ENCODE measurements at regions not wholly inside any gene's neighbourhood (a gene's known extent, or its start where the extent isn't known, plus 50 kb on each side); places are given as distances from the start of the nearest gene placed in this dataset.

- Mint-ChIP-seq H3K36me3 (ENCODE audit: insufficient read depth in 1 of 3, low read depth in 3 of 3) (no peaks in the 10 kb centered on the region; a peak in 1 of 7 replicates), H3K4me1 (peaks cover 11 to 13% of the 10 kb centered on the region in 2 experiments), H3K4me3 (no peak overlapping the region), H3K9me3 (no peaks in the 10 kb centered on the region), H3K27ac (no peak overlapping the region), H3K27me3 (ENCODE audit: low read depth) (no peaks in the 10 kb centered on the region)
- no peak for DNase-seq
- H4K20me1 ChIP-seq (ENCODE audit: control insufficient read depth, insufficient read depth, insufficient read length), result no peaks in the 10 kb centered on the region
- H3K4ac ChIP-seq (ENCODE audit: low read depth, low read length), result no peak overlapping the region
- H2BK20ac ChIP-seq (ENCODE audit: low read depth, low read length, poor library complexity, severe bottlenecking), result no peak overlapping the region
- no peaks in the 10 kb centered on the region for H3K9me3 ChIP-seq (ENCODE audit: control insufficient read depth, low read depth, low read length)
- no peak overlapping the region for H3K18ac ChIP-seq (ENCODE audit: insufficient read length, low read depth, low read length)
- no peak overlapping the region for H2BK5ac ChIP-seq (ENCODE audit: insufficient read length, low read length)
- H2BK120ac ChIP-seq (ENCODE audit: low read depth, low read length, poor library complexity, severe bottlenecking), result no peak overlapping the region
- H2AK5ac ChIP-seq (ENCODE audit: insufficient read length, low read length), result no peak overlapping the region
- no peaks in the 10 kb centered on the region for H3K79me1 ChIP-seq (ENCODE audit: insufficient read depth, low read depth, low read length, poor library complexity, severe bottlenecking)
- H3T11ph ChIP-seq (ENCODE audit: low read length), result no peak overlapping the region
- no peak overlapping the region for H2BK12ac ChIP-seq (ENCODE audit: insufficient read length, low read depth, low read length)
- H3K27me3 ChIP-seq (ENCODE audit: insufficient read depth, low read length), result no peaks in the 10 kb centered on the region
- TF ChIP-seq CTCF (conservative IDR thresholded peaks at IDR 0.05), result no peak
- no peak overlapping the region for H3K14ac ChIP-seq (ENCODE audit: insufficient read depth, low read length)
- no peak overlapping the region for H2AFZ ChIP-seq (ENCODE audit: low read length)
- no peak overlapping the region for H3K27ac ChIP-seq (ENCODE audit: insufficient read length, low read depth, low read length)
- H4K8ac ChIP-seq (replicated peaks; ENCODE audit: insufficient read length, low read depth, low read length), result no peak overlapping the region
- H3K79me2 ChIP-seq (ENCODE audit: insufficient read depth, low read length), result no peaks in the 10 kb centered on the region
- no peaks in the 10 kb centered on the region for H3K23me2 ChIP-seq (ENCODE audit: insufficient read length, low read depth, low read length, poor library complexity, severe bottlenecking)
- H3K23ac ChIP-seq (ENCODE audit: insufficient read length, low read depth, low read length), result no peak overlapping the region
- H2BK15ac ChIP-seq (ENCODE audit: low read depth, low read length), result no peak overlapping the region
- H3K4me1 ChIP-seq (ENCODE audit: insufficient read depth, low read length), result no peaks in the 10 kb centered on the region; the same call in 1 of the 2 replicates
- H3K9ac ChIP-seq (ENCODE audit: extremely low read depth, insufficient read length, low read length), result no peak overlapping the region
- H4K5ac ChIP-seq (ENCODE audit: insufficient read length, low read depth, low read length), result no peak overlapping the region
- no CpG with 5 or more reads among the region's 4 CpGs for WGBS (ENCODE audit: extremely low coverage, insufficient read length, low lambda C conversion rate)
- no peak overlapping the region for H4K91ac ChIP-seq (ENCODE audit: insufficient read length, low read depth, low read length)
- no peak overlapping the region for H3K56ac ChIP-seq (ENCODE audit: insufficient read length, low read depth, low read length)
- no peak overlapping the region for H3K4me2 ChIP-seq (ENCODE audit: insufficient read depth, insufficient read length, low read length)
Measured at GRCh38 chr1:164058198-164058597, 500.8 kb upstream of the PBX1 start.
